ENCODE measurements at regions not wholly inside any gene's neighbourhood (a gene's known extent, or its start where the extent isn't known, plus 50 kb on each side); places are given as distances from the start of the nearest gene placed in this dataset.

- TF ChIP-seq CTCF (conservative IDR thresholded peaks at IDR 0.05) (no peak), ZFX (IDR thresholded peaks at IDR 0.05) (no peak)
Observed at GRCh38 chr3:106687905-106688304, 689.3 kb upstream of the CCDC54 start.
